ENCODE measurements at regions not wholly inside any gene's neighbourhood (a gene's known extent, or its start where the extent isn't known, plus 50 kb on each side); places are given as distances from the start of the nearest gene placed in this dataset.
"Not testable (repeated sequence)": the region's sequence is repeated elsewhere in the genome, so short reads cannot be mapped to it uniquely, and the experiment has no call there.

GRCh38 chr1:176396604-176397395, 66.2 kb upstream of the PAPPA2 start:
- not testable (repeated sequence) for DNase-seq (ENCODE audit: low read depth in 2 of 2)

GRCh38 chr1:176391621-176392020, 71.4 kb upstream of the PAPPA2 start:
- no peak for DNase-seq (ENCODE audit: low read depth in 2 of 2)

GRCh38 chr1:176384841-176385240, 78.1 kb upstream of the PAPPA2 start:
- no peak for DNase-seq (ENCODE audit: low read depth in 2 of 2)

GRCh38 chr1:176382163-176382562, 80.8 kb upstream of the PAPPA2 start:
- DNase-seq (ENCODE audit: low read depth in 2 of 2) = no peak

- DNase-seq (ENCODE audit: low read depth in 2 of 2) = no peak
Observed at GRCh38 chr1:176379626-176380339, 83.2 kb upstream of the PAPPA2 start.

- DNase-seq (ENCODE audit: low read depth in 2 of 2) = peak in 1 of 2 donors; percentile 30
Observed at GRCh38 chr1:176374967-176375569, 87.9 kb upstream of the PAPPA2 start.

- DNase-seq (ENCODE audit: low read depth in 2 of 2) = no peak
Observed at GRCh38 chr1:176364236-176364905, 98.6 kb upstream of the PAPPA2 start.

- DNase-seq (ENCODE audit: low read depth in 2 of 2) = not testable (repeated sequence)
Observed at GRCh38 chr1:176349135-176349715, 113.8 kb upstream of the PAPPA2 start.

- DNase-seq (ENCODE audit: low read depth in 2 of 2) = no peak
Observed at GRCh38 chr1:176341656-176342055, 121.3 kb upstream of the PAPPA2 start.

- DNase-seq (ENCODE audit: low read depth in 2 of 2) = no peak
Observed at GRCh38 chr1:176338877-176339276, 124.1 kb upstream of the PAPPA2 start.

GRCh38 chr1:176330782-176331181, 123.7 kb upstream of the COP1 start:
- DNase-seq (ENCODE audit: low read depth in 2 of 2) = no peak

GRCh38 chr1:176325664-176326063, 118.6 kb upstream of the COP1 start:
- no peak for DNase-seq (ENCODE audit: low read depth in 2 of 2)

- no peak for DNase-seq (ENCODE audit: low read depth in 2 of 2)
Observed at GRCh38 chr1:176323472-176323871, 116.4 kb upstream of the COP1 start.

- no peak for DNase-seq (ENCODE audit: low read depth in 2 of 2)
Observed at GRCh38 chr1:176315519-176316220, 108.6 kb upstream of the COP1 start.

GRCh38 chr1:176296602-176297001, 89.5 kb upstream of the COP1 start:
- not testable (repeated sequence) for DNase-seq (ENCODE audit: low read depth in 2 of 2)

- no peak for DNase-seq (ENCODE audit: low read depth in 2 of 2)
Observed at GRCh38 chr1:176285996-176286395, 78.9 kb upstream of the COP1 start.

- no peak for DNase-seq (ENCODE audit: low read depth in 2 of 2)
Observed at GRCh38 chr1:176271572-176271971, 64.5 kb upstream of the COP1 start.

All from stimulated activated CD4-positive, alpha-beta T cell treated with anti-CD3 and anti-CD28 coated beads, Interleukin-1b, Interleukin-23, amount 100 ng/mL, for 1 hour (primary cell).